NOMO-1 treated with DMSO at 0.1 percent for 48 hours (cell line): ENCODE measurements at regions not wholly inside any gene's neighbourhood (a gene's known extent, or its start where the extent isn't known, plus 50 kb on each side); places are given as distances from the start of the nearest gene placed in this dataset.

ENCODE experiments used
- DNase-seq: peaks from one replicate; lab custom pipeline; 2025; ENCODE audit not compliant: unreplicated experiment; lab: John Stamatoyannopoulos, UW

DNA sequence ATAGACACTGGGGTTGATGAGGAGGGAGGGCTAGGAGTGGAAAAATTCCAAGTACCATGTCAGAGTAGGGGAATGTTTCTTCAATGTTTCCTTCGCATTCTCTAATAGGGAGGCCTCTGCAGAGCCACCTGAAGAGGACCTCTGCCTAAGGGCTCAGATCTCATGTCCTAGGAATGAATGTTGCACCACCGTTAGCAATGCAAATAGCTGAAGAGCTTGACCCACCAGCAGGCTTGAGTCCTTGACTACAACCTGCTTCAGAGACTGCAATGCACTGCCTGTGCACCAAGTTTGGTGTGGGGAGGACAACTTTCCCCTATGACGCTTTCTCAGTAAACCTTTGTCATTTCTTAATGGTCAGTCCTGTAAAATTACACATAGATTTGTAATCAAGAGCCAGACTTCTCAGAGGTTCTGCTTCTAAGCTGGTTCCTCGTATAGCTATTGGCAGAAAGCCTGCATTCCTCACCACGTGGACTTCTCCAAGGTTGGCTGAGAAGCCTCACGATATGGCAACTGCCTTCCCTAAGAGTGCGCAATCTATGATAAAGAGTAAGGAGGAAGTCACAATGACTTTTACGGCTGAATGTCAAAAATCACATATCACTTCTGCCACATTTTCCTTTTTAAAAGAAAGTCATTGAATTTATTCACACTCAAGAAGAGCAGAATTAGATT is 600.7 kb upstream of the PTGER4 start:
- no peak for DNase-seq

DNA sequence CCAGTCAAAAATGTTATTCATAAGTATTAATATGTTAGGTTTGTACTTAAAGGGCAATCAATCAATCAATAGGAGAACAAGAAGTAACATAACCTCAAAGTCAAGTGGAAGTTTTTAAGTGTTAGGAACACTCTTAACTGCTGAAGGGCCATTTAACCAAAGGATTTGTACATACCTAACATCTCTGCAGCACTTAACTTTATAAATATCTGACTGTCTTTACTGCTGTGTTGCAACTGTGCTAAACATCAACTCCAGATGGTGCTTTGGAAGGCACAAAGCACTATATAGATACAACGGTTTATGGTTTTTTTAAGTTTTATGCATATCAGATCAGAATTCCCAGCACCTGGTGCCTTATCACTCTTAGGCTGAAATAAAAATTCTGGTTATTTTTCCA is 604.9 kb upstream of the PTGER4 start:
- no peak for DNase-seq

- DNase-seq: no peak
Observed at GRCh38 chr5:40073927-40074326, 605.8 kb upstream of the PTGER4 start.

DNA sequence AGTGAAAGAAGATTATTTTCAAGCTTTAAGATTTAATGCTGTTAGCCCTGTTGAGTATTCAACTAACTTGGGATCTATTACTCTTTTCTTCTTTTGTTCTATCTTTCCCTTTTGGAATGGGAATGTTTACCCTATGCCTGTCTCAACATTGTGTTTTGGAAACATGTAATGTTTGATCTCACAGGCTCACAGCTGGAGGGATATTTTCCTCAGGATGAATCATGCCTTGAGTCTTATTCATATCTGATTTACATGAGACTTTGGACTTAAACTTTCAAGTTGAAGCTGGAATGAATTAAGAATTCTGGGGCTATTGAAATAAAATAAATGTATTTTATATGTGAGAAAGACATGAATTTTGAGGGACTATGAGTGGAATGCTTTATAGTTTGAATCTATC is 607.8 kb upstream of the PTGER4 start:
- DNase-seq: no peak

- no peak for DNase-seq
Observed at GRCh38 chr5:40066616-40067015, 613.1 kb upstream of the PTGER4 start.

DNA sequence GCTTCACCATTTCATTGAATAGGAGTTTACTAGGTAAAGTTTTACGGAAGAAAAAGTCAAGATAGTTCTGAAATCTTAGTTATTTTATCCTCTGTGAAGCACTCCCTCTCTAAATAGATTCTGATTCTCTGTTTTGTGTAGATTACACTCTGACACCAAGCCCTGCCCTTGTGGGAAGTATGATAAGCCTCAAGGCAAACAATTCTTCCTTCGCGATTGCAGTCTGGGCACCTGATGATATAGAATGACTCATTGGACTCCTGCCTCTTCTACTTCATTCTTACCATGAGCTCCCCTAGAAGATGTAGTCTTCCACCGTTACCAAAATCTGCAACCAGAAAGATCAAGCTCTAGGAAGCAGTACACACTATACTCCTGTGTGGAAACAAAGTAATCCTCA is 626.9 kb upstream of the PTGER4 start:
- DNase-seq: no peak

GRCh38 chr5:40046792-40047191 is 622.0 kb upstream of the DAB2 start:
- DNase-seq: no peak

GRCh38 chr5:40045429-40045828 is 620.6 kb upstream of the DAB2 start:
- DNase-seq: peak; percentile 68

GRCh38 chr5:40043916-40044315 is 619.1 kb upstream of the DAB2 start:
- DNase-seq: no peak

- no peak for DNase-seq
Observed at GRCh38 chr5:40041452-40041851, 616.7 kb upstream of the DAB2 start.

DNA sequence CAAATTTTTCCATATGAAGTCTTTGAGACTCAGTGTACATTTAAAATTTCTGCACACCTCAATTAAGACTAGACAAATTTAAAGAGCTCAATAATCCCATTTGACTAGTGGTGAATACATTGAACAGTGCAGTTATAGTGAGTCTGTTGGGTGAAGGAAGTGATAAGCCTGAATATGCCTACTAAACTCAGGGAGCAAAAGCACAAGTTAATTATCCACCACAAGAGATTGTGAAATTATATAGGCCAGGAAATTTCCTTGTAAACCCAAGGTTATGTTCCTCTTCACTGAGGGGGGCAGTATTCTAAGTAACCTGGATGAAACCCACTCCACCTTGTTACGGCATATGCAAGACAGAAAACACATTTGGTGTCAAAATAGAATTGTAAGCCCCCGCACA is 612.9 kb upstream of the DAB2 start:
- DNase-seq: no peak

DNA sequence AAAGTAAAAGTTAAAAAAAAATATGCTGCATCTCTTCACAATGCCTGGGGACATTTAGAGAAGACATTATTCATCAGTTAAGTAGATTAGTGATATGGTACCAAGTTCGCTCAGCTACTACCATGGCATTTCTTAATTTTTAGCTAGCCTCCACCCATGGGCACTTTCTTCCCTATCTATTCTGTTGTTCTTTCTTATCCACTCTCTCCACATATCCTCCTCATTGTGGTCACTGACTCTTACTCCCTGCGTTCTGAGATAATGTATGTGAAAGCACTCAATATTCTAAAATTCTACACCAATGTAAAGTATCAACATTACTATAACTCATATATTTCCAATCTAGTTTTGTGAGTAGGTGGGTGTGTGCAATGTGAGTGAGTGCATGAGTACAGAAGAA is 609.7 kb upstream of the DAB2 start:
- DNase-seq: no peak

DNA sequence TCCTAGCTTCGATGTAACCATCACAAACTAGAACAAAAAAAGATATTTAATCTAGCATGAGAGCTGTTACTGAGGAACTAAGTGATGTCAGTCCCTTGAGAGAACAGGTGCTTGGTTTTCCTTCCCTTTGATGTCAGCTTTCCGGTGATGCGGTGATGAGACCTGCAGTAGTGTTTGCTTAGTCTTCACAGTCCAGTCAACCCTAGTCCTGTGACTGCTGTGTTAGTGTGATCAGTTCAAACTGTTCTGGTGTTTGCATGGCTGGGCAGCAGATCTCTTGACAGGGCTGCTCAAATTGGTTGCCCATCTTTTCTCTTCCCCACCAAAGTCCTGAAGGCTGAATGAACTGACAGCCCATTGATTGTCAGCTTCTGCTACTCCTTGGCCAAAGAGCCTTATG is 608.6 kb upstream of the DAB2 start:
- DNase-seq: no peak

DNA sequence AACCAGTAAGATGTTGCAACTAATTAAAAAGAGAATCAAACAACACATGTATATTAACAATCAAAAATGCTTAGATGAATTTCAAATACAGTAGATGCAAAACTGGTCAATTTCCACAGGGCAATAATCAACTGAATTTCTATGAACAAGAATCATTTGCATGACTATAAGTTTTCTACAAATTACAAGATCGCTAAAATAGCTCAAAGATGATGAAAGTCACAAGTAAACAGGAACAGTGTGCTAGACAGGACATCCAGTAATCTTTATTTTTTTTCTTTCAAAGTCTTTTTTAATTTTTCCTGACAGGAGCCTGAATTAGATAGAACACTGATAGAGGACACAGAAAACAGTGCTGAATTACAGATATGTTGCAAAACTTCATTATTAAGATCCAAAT is 608.2 kb upstream of the DAB2 start:
- DNase-seq: no peak

- no peak for DNase-seq
Observed at GRCh38 chr5:40030661-40031060, 605.9 kb upstream of the DAB2 start.

DNA sequence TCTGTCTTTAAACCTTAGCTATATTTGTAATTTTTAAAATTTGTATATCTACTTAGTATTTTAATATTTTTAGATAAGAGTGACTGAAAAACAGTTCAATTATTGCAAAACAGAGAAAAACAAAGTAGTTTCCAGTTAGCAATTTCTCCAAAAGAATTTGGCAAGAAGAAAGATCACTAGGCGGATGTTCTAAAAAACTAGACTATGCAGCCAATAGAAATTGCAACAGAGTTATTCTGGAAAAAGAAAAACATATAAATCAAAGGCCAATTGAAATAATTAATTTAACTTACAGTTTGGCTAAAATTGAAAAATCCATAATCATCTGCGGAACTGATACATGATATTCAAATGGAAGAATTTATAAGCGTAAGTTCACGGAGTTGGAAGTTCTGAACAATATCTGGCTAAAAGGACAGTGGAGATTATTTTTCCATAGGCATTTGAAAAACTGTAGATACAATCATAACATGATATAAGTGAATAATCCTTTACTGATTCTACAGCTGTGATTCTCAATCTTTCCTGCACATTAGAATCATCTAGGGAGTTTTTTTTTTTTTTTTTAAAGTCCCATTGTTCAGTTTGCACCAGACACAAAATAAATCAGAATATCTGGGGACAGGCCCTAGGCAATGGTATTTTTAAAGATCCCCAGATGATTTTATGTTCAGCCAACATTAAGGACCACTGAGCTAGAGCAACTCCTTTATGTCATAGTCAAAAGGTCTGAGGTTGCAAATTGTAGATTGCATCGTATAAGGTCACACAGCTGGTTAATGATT is 605.1 kb upstream of the DAB2 start:
- no peak for DNase-seq

DNA sequence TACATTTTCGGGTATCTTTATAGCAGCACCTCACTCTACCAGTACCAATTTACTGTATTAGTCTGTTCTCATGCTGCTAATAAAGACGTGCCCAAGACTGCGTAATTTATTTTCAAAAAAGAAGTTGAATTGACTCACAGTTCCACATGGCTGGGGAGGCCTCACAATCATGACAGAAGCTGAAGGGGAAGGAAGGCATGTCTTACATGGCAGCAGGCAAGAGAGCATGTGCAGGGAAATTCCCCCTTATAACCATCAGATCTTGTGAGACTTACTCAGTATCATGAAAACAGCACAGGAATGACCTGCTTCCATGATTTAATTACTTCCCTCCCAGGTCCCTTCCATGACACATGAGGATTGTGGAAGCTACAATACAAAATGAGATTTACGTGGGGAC is 602.6 kb upstream of the DAB2 start:
- no peak for DNase-seq

DNA sequence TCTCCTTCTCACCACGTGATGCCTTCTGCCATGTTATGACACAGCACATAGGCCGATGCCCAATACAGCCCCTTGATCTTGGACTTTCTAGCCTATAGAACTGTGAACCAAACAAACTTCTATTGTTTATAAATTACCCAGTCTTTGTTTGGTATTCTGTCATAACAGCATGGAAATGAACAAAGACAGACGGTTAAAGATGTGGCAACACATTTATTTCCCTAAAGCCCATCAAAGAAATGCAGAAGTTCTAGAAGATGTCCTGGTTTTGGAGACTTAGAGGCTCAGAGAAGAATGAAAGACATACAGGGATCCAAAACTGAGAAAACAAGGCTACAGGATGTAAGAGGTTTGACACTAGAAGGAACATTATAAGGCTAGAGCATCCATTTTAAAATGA is 600.8 kb upstream of the DAB2 start:
- DNase-seq: peak; percentile 94

DNA sequence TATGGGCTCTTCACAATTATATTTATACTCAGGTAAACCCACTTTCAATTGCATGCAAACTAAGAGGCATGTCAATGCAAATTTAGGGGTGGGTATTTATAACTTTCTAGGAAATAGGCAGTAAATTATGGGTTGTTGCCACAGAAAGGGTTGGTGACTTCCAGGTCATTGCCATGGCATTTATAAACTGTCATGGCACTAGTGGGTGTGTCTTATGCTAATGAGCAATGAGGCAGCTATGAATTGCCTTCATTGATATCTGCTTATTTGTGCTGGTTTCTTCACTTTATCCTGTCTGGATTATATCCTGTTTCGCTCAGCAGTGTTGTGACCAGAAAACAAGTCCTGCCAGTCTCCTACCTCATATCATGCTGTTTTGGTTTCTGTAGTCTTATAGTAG is 597.3 kb upstream of the DAB2 start:
- no peak for DNase-seq

DNA sequence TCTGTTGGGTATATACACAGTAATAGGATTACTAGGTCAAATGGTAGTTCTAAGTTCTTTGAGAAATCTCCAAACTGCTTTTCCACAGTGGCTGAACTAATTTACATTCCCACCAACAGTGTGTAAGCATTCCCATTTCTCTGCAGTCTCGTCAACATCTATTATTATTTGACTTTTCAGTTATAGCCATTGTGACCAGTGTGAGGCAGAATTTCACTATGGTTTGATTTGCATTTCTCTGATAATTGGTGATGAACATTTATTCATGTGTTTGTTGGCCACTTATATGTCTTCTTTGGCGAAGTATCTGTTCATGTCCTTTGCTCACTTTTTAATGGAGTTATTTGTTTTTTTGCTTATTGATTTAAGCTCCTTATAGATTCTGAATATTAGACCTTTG is 596.2 kb upstream of the DAB2 start:
- no peak for DNase-seq

GRCh38 chr5:40017918-40018317 is 593.1 kb upstream of the DAB2 start:
- no peak for DNase-seq

GRCh38 chr5:40017135-40017534 is 592.4 kb upstream of the DAB2 start:
- DNase-seq: peak; percentile 92

DNA sequence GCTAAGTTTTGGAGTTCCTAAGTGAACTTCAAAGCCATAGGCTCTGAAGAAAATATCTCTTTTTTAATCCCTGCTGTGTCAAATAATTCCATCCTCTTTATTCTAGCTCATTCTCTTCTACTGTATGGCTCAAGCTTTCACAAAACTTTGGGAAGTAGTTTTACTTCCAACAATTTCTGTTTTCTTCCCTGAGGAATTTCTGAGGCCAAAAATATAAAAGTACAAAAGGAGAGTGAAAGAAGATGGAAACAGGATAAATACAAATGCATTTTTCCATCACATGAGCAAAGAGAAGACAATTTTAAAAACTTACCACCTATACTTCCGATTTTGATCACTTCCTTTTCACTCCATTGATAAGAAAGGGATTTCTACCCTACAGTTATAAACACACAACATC is 585.7 kb upstream of the DAB2 start:
- no peak for DNase-seq
